SK-N-SH (cell line): ENCODE measurements at regions not wholly inside any gene's neighbourhood (a gene's known extent, or its start where the extent isn't known, plus 50 kb on each side); places are given as distances from the start of the nearest gene placed in this dataset.

Experiments used
- CTCF ChIA-PET: fragments of 300-600, 350-600 bp; formaldehyde crosslinking; extraction: SDS; loops from one replicate; lab custom pipeline; 2021; lab: Yijun Ruan, JAX
- POLR2A ChIA-PET: fragments of 350-600 bp; sonication (Branson Sonifier 250); formaldehyde crosslinking; extraction: SDS; loops from one replicate; lab custom pipeline; 2020; ENCODE audit warnings: antibody characterized with exemption, inconsistent platforms; lab: Yijun Ruan, JAX
- DNase-seq: peaks from one replicate; pipeline ENCODE4 v3.0.0; 2012
- H2AFZ ChIP-seq: fragments of 200-600 bp; sonication (generic); 2 replicates; pipeline ENCODE4 v1.8.1; 2016; ENCODE audit warnings: antibody characterized with exemption, mild to moderate bottlenecking, low read depth
- H3F3A ChIP-seq: fragments of 200-600 bp; sonication (generic); replicated peaks from 2 replicates; pipeline ENCODE3; 2016; ENCODE audit warnings: antibody characterized with exemption, mild to moderate bottlenecking; ENCODE audit not compliant: insufficient read depth
- H3K27ac ChIP-seq, 2 experiments: fragments of 200-500 bp in 1 of 2; fragments of 200-600 bp in 1 of 2; sonication (Bioruptor generic) in 1 of 2; sonication (generic), shearing (Covaris generic) in 1 of 2; 2 replicates each; pipeline versions ENCODE4 v1.5.1 to v1.6.1; 2014 to 2016; ENCODE audit warnings: low read depth in 2 of 2, inconsistent platforms in 1 of 2, low read length in 1 of 2, mild to moderate bottlenecking in 1 of 2, mixed read lengths in 1 of 2
- H3K27me3 ChIP-seq: fragments of 200-600 bp; sonication (generic), shearing (Covaris generic); 2 replicates; pipeline ENCODE4 v1.6.1; 2016; ENCODE audit warnings: mixed run types; ENCODE audit not compliant: insufficient read depth
- H3K36me3 ChIP-seq, 2 experiments: fragments of 200-500 bp in 1 of 2; fragments of 200-600 bp in 1 of 2; sonication (Bioruptor generic) in 1 of 2; sonication (generic) in 1 of 2; replicated peaks in 1 of 2; 2 replicates each; pipeline versions ENCODE3 to v1.5.1; 2014 to 2016; ENCODE audit warnings: low read length in 1 of 2, mild to moderate bottlenecking in 1 of 2; ENCODE audit not compliant: insufficient read depth in 2 of 2, control insufficient read depth in 1 of 2
- H3K4me1 ChIP-seq, 2 experiments: fragments of 200-500 bp in 1 of 2; fragments of 200-600 bp in 1 of 2; sonication (Bioruptor generic) in 1 of 2; sonication (generic), shearing (Covaris generic) in 1 of 2; 2 replicates each; pipeline versions ENCODE4 v1.5.1 to v1.6.1; 2014 to 2016; ENCODE audit warnings: low read depth in 1 of 2, low read length in 1 of 2, mixed run types in 1 of 2; ENCODE audit not compliant: insufficient read depth in 2 of 2, control insufficient read depth in 1 of 2
- H3K4me2 ChIP-seq: fragments of 200-600 bp; sonication (generic), shearing (Covaris generic); 2 replicates; pipeline ENCODE4 v1.6.1; 2017; ENCODE audit warnings: mixed run types
- H3K4me3 ChIP-seq, 2 experiments: fragments of 200-500 bp in 1 of 2; fragments of 200-600 bp in 1 of 2; sonication (Bioruptor generic) in 1 of 2; sonication (generic), shearing (Covaris generic) in 1 of 2; 2 replicates each; pipeline versions ENCODE4 v1.5.1 to v1.8.1; 2014 to 2016; ENCODE audit warnings: low read depth in 2 of 2, inconsistent platforms in 1 of 2, low read length in 1 of 2, mild to moderate bottlenecking in 1 of 2, mixed read lengths in 1 of 2, moderate library complexity in 1 of 2
- H3K79me2 ChIP-seq: fragments of 200-600 bp; sonication (generic); 2 replicates; pipeline ENCODE4 v1.8.1; 2017; ENCODE audit warnings: mild to moderate bottlenecking; ENCODE audit not compliant: insufficient read depth
- H3K9ac ChIP-seq: fragments of 200-600 bp; sonication (generic); 2 replicates; pipeline ENCODE4 v1.6.1; 2017; ENCODE audit warnings: mixed run types
- H3K9me2 ChIP-seq: fragments of 200-600 bp; sonication (generic); 2 replicates; pipeline ENCODE4 v1.6.1; 2017; ENCODE audit warnings: mixed run types
- H3K9me3 ChIP-seq: fragments of 200-600 bp; sonication (generic); 2 replicates; pipeline ENCODE4 v1.6.1; 2017; ENCODE audit warnings: mixed run types, mild to moderate bottlenecking, moderate library complexity
- H4K20me1 ChIP-seq: fragments of 200-600 bp; sonication (generic); 2 replicates; pipeline ENCODE4 v1.6.1; 2017; ENCODE audit warnings: mild to moderate bottlenecking, mixed run types; ENCODE audit not compliant: insufficient read depth
- CHD2 ChIP-seq: fragments of 150-350 bp; IDR thresholded peaks from 2 replicates; pipeline ENCODE4 v1.6.1; 2018; ENCODE audit warnings: low read length; ENCODE audit not compliant: partially characterized antibody
- CTCF ChIP-seq: fragments of 200-600 bp; sonication (generic); IDR thresholded peaks from 2 replicates; pipeline ENCODE4 v1.6.1; 2017; ENCODE audit warnings: antibody characterized with exemption, mild to moderate bottlenecking, moderate library complexity
- ELF1 ChIP-seq: IDR thresholded peaks from 2 replicates; pipeline ENCODE4 v1.4.0; 2012
- EZH2phosphoT487 ChIP-seq: fragments of 200-600 bp; sonication (generic); IDR thresholded peaks from 2 replicates; pipeline ENCODE4 v1.6.1; 2017; ENCODE audit warnings: low read depth, mixed run types, mild to moderate bottlenecking, antibody characterized with exemption, moderate library complexity, borderline replicate concordance
- FOSL2 ChIP-seq: IDR thresholded peaks from 2 replicates; pipeline ENCODE4 v1.4.0; 2012; ENCODE audit warnings: low read depth, mild to moderate bottlenecking, moderate library complexity, borderline replicate concordance
- FOXM1 ChIP-seq: IDR thresholded peaks from 2 replicates; pipeline ENCODE4 v1.4.0; 2012; ENCODE audit warnings: low read depth, mild to moderate bottlenecking
- MAX ChIP-seq: IDR thresholded peaks from 2 replicates; pipeline ENCODE4 v1.4.0; 2012; ENCODE audit warnings: low read depth
- MEF2A ChIP-seq: IDR thresholded peaks from 2 replicates; pipeline ENCODE4 v1.4.0; 2012; ENCODE audit warnings: low read depth, borderline replicate concordance
- NFIC ChIP-seq: IDR thresholded peaks from 2 replicates; pipeline ENCODE4 v1.4.0; 2012; ENCODE audit warnings: borderline replicate concordance
- RCOR1 ChIP-seq: fragments of 150-350 bp; IDR thresholded peaks from 2 replicates; pipeline ENCODE4 v1.6.1; 2017; ENCODE audit warnings: antibody characterized with exemption, low read length
- REST ChIP-seq: IDR thresholded peaks from 2 replicates; pipeline ENCODE4 v1.6.1; 2012; ENCODE audit warnings: mild to moderate bottlenecking, low read depth, low read length, moderate library complexity
- RXRA ChIP-seq: IDR thresholded peaks from 2 replicates; pipeline ENCODE4 v1.4.0; 2012; ENCODE audit warnings: low read depth, mild to moderate bottlenecking, borderline replicate concordance
- TAF1 ChIP-seq: IDR thresholded peaks from 2 replicates; pipeline ENCODE4 v1.6.1; 2012; ENCODE audit warnings: low read depth, mild to moderate bottlenecking, low read length, moderate library complexity, borderline replicate concordance
- TCF12 ChIP-seq: IDR thresholded peaks from 2 replicates; pipeline ENCODE4 v1.4.0; 2012
- YY1 ChIP-seq: IDR thresholded peaks from 2 replicates; pipeline ENCODE4 v1.4.0; 2012; ENCODE audit warnings: low read depth, mild to moderate bottlenecking
- WGBS: methylation state at CpG from one replicate; pipeline ENCODE4 v1.1.6; 2017; ENCODE audit warnings: low lambda C conversion rate; 5-methylcytosine and 5-hydroxymethylcytosine counted together

- POLR2A ChIA-PET: no interaction called here
- Histone ChIP-seq H3K79me2 (no peaks in the 10 kb centered on the region), H3K27me3 (no peaks in the 10 kb centered on the region), H3K9me3 (no peaks in the 10 kb centered on the region), H4K20me1 (no peaks in the 10 kb centered on the region), H3K27ac (no peak overlapping the region), H3K36me3 (no peaks in the 10 kb centered on the region), H3K4me1 (no peaks in the 10 kb centered on the region; a peak in 1 of 4 replicates), H3K9me2 (no peaks in the 10 kb centered on the region), H3K9ac (no peak overlapping the region), H3K4me2 (no peak overlapping the region), H3F3A (no peaks in the 10 kb centered on the region), H2AFZ (no peak overlapping the region), H3K4me3 (no peak overlapping the region)
- no peak for DNase-seq
- 99% methylated on average over 4 of the region's 4 CpGs for WGBS
- TF ChIP-seq NFIC (no peak), RXRA (no peak), TAF1 (no peak), MAX (no peak), MEF2A (no peak), EZH2phosphoT487 (no peak), ELF1 (no peak), FOXM1 (no peak), FOSL2 (no peak), REST (no peak), YY1 (no peak), CHD2 (no peak), RCOR1 (no peak), CTCF (no peak), TCF12 (no peak)
- CTCF ChIA-PET: interaction anchor here (1.8 kb wide), 1 partner anchor 10 kb away, joined by 9 read pairs; no protein-coding TSS in a partner anchor
Observed at GRCh38 chr5:93810780-93811179, 69.4 kb upstream of the POU5F2 start.
